Keratinocyte (primary cell): ENCODE measurements at regions not wholly inside any gene's neighbourhood (a gene's known extent, or its start where the extent isn't known, plus 50 kb on each side); places are given as distances from the start of the nearest gene placed in this dataset.

Source experiments
- EZH2 ChIP-seq: IDR thresholded peaks from one replicate; pipeline ENCODE4 v1.6.1; 2012; ENCODE audit warnings: inconsistent platforms, mild to moderate bottlenecking, low read length, moderate library complexity
- TF ChIP-seq, protein P1 (sequence below), 3 experiments: IDR thresholded peaks in 1 of 3; conservative IDR thresholded peaks in 1 of 3; optimal IDR thresholded peaks in 1 of 3; 2 replicates in 2 of 3; 3 replicates in 1 of 3; pipeline versions ENCODE3 to v1.5.1; 2011; ENCODE audit warnings: low read length in 3 of 3, mild to moderate bottlenecking in 3 of 3, moderate library complexity in 2 of 3, control low read depth in 1 of 3, inconsistent platforms in 1 of 3; ENCODE audit not compliant: insufficient read depth in 2 of 3; ENCODE audit errors: extremely low read depth in 1 of 3

DNA sequence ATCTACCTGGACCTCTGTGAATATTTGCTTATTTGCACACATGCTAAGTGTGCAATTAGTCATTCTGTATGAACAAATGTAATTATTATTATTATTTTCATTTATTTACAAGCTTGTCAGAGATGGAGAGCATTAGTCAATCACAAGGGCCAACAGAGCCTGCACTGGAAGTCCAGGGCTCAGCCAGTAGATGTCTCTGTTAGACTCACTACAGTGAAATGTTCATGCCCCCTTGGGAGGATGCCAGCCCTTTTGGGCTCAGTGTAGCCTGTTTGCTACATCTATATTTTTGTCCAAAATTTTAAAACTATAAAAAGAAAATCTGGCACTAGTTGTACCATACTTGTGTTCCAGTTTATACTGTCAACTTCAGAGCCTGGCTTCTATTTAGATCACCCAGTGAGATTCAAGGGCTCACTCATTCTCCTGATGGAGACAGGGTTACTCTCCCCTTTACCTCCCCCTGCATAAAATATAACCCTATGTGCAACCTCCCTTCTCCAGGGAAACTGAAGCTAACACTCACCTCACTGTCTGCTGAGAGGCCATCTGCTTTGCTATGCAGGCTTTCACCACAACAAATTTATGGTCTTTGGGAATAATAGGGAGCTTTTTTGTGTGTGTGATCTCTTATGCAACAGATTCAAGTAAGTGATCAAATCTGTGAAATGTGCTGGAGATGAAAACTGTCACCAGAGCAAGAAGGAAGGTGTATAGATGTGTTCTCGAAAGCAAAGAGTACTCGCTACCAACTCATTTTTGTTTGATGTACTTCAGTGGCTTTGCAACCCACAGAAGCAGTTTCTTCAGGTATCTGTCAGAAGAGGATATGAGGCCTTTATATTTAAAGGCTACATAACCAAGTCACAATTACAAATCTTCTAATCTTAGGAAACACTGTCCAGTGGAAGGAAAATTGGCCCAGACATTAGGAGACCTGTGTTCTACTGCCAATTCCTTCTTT lies 99.9 kb upstream of the TLE4 start:
- TF ChIP-seq, protein P1, sequence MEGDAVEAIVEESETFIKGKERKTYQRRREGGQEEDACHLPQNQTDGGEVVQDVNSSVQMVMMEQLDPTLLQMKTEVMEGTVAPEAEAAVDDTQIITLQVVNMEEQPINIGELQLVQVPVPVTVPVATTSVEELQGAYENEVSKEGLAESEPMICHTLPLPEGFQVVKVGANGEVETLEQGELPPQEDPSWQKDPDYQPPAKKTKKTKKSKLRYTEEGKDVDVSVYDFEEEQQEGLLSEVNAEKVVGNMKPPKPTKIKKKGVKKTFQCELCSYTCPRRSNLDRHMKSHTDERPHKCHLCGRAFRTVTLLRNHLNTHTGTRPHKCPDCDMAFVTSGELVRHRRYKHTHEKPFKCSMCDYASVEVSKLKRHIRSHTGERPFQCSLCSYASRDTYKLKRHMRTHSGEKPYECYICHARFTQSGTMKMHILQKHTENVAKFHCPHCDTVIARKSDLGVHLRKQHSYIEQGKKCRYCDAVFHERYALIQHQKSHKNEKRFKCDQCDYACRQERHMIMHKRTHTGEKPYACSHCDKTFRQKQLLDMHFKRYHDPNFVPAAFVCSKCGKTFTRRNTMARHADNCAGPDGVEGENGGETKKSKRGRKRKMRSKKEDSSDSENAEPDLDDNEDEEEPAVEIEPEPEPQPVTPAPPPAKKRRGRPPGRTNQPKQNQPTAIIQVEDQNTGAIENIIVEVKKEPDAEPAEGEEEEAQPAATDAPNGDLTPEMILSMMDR (optimal IDR thresholded peaks at IDR 0.05 in 1 of 3, IDR thresholded peaks at IDR 0.05 in 1 of 3, conservative IDR thresholded peaks at IDR 0.05 in 1 of 3; ENCODE audit: extremely low read depth in 1 of 3, insufficient read depth in 2 of 3, low read length in 3 of 3) = peak; percentile 9 to 68 (median 42)
- no peak for TF ChIP-seq EZH2
